T-helper 1 cell (primary cell): ENCODE measurements at regions not wholly inside any gene's neighbourhood (a gene's known extent, or its start where the extent isn't known, plus 50 kb on each side); places are given as distances from the start of the nearest gene placed in this dataset.
"Not testable (repeated sequence)": the region's sequence is repeated elsewhere in the genome, so short reads cannot be mapped to it uniquely, and the experiment has no call there.

Experiments
- DNase-seq, 5 donors: peaks; one replicate each; pipeline ENCODE4 v3.0.0-alpha.2; 2012 to 2020

- not testable (repeated sequence) for DNase-seq
These were observed 75.8 kb upstream of the ZNF337 start for GRCh38 chr20:25772437-25772836.

DNA sequence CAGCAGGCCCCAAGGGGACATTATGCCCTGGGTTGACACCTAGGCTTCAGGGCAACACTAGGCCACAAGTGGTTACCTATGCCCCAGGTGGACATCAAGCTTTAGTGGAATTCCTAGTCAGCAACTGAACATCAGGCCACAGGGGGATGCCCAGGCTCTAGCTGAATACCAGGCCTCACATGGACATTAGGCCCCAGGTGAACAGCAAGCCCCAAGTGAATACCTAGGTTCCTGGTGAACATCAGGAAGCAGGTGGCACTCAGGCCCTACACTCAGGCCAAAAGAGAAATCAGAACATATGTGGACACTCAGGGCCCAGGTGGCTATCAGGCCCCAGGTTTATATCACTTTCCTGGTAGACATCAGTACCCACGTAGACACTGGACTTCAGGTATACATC lies 75.2 kb upstream of the ZNF337 start:
- DNase-seq: not testable (repeated sequence)

DNA sequence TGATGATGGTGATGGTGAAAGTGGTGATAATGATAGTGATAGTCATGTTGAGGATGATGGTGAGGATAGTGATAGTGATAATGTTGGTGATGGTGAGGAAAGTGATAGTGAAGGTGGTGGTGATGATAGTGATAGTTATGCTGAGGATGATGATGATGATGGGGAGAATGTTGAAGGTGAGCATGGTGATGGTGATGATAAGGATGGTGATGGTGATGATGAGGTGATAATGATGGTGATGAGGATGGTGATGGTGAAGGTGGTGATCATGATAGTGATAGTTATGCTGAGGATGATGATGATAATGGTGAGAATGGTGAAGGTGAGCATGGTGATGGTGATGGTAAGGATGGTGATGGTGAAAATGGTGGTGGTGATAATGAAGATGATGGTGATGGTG lies 64.9 kb upstream of the ZNF337 start:
- no peak for DNase-seq

DNA sequence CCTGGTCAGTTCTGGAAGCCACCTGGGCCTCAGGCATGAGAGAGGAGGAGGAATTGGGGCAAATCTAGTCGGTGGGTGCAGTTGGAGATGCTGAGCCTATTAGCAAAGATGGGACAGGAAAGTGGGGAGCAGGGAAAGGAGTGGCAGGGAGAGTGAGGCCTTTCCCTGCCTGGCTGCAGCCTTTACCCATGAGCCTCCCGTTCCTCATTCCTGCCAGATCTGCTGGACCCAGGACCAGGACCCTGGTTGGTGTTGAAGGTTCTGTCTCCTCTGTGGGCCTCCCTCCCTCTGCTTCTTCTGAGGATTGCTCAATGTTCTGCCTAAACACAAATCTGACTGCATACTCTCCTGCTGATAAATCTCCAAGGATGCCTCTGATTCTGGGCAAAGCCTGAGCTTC lies 64.4 kb upstream of the ZNF337 start:
- DNase-seq: not testable (repeated sequence)

DNA sequence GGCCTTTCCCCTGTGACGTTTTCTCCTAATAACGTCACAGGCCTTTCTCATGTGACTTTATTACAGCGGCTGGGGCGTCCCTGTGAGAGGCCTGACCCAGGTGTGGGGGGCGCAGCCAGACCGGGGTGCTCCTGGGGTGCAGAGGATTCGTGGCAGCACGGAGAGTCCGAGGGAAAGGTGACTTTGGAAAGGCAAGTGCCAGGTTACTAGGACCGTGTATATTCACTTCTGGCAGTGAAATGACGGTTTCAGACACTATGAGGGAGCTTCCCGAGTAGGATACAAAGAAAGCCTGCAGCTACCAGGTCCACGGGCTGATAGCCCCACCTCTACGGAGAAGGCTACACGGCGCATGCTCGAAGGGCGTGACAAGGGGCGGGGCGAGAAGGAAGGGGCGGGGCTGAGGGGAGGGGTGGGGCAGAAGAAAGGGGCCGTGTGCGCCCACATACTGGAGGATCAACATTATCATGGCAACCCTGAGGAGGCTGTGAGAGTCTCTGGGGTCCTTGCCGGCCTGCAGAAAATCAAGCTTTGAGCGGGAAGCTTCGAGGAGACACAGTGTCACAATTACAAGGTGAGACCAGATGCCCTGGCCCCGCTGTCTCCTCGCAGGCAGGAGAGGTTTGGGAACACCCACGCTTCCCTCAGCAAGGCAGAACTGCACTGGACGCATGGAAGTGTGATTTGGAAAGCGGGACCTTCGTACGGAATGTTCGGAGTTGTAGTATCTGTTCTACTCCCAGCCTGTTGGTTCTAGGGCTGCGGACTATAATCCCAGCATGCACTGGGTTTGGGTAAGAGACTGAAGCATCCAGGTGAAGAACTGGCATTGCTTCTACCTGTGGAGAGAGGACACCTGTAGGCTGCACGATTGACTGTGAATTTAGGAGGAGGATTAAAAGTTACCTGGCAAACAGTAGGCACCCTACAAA lies 54.4 kb upstream of the ZNF337 start:
- peak; percentile 25 to 56 (median 46) for DNase-seq

- DNase-seq: no peak
These were observed 53.6 kb upstream of the ZNF337 start for GRCh38 chr20:25750220-25750764.

GRCh38 chr20:25749649-25750048 lies 53.0 kb upstream of the ZNF337 start:
- DNase-seq: no peak
